GM23338 (cell line): ENCODE measurements at regions not wholly inside any gene's neighbourhood (a gene's known extent, or its start where the extent isn't known, plus 50 kb on each side); places are given as distances from the start of the nearest gene placed in this dataset.

Experiments used
- ATAC-seq: fragments of 200-7000 bp; cut with Tn5 transposase; 3 replicates; pipeline ENCODE4 v1.9.1; 2020
- DNase-seq: peaks from one replicate; pipeline ENCODE4 v3.0.0-alpha.2; 2015; ENCODE audit warnings: low spot score
- H2AFZ ChIP-seq: fragments of 200-600 bp; sonication (generic); 2 replicates; pipeline ENCODE4 v1.8.0; 2016; ENCODE audit warnings: antibody characterized with exemption, mild to moderate bottlenecking, moderate library complexity
- H3F3A ChIP-seq: fragments of 200-600 bp; sonication (generic); replicated peaks from 2 replicates; pipeline ENCODE4 v1.8.0; 2017; ENCODE audit warnings: antibody characterized with exemption, mixed run types, low read depth
- H3K27ac ChIP-seq: fragments of 200-600 bp; sonication (generic); 2 replicates; pipeline ENCODE4 v1.6.1; 2016; ENCODE audit warnings: low read depth
- H3K27me3 ChIP-seq: fragments of 200-600 bp; sonication (generic); 2 replicates; pipeline ENCODE4 v1.8.0; 2016; ENCODE audit warnings: mild to moderate bottlenecking, mixed run types, moderate library complexity; ENCODE audit not compliant: insufficient read depth
- H3K36me3 ChIP-seq: fragments of 200-600 bp; sonication (generic); 2 replicates; pipeline ENCODE4 v1.8.0; 2016; ENCODE audit warnings: mild to moderate bottlenecking; ENCODE audit not compliant: insufficient read depth
- H3K4me1 ChIP-seq: fragments of 200-600 bp; sonication (generic); 2 replicates; pipeline ENCODE4 v1.8.0; 2016; ENCODE audit warnings: mild to moderate bottlenecking, moderate library complexity; ENCODE audit not compliant: insufficient read depth
- H3K4me2 ChIP-seq: fragments of 200-600 bp; sonication (generic); 2 replicates; pipeline ENCODE4 v1.7.1; 2017; ENCODE audit warnings: mixed run types
- H3K4me3 ChIP-seq: fragments of 200-600 bp; sonication (generic); 2 replicates; pipeline ENCODE4 v1.6.1; 2016; ENCODE audit warnings: mixed run types
- H3K79me2 ChIP-seq: fragments of 200-600 bp; sonication (generic); replicated peaks from 2 replicates; pipeline ENCODE4 v1.8.0; 2017; ENCODE audit warnings: mild to moderate bottlenecking; ENCODE audit not compliant: insufficient read depth
- H3K9me2 ChIP-seq: fragments of 200-600 bp; sonication (generic); 2 replicates; pipeline ENCODE4 v1.8.0; 2017; ENCODE audit not compliant: insufficient read depth
- H4K20me1 ChIP-seq: fragments of 200-600 bp; sonication (generic); replicated peaks from 2 replicates; pipeline ENCODE4 v1.8.0; 2017; ENCODE audit warnings: mild to moderate bottlenecking; ENCODE audit not compliant: insufficient read depth
- H3K27ac Mint-ChIP-seq: 2 replicates; pipeline ENCODE4 v1.8.0; 2020; ENCODE audit warnings: inconsistent platforms, mild to moderate bottlenecking, moderate library complexity, mixed read lengths
- H3K27me3 Mint-ChIP-seq: 3 replicates; pipeline ENCODE4 v1.8.0; 2022; ENCODE audit warnings: low read depth, mild to moderate bottlenecking, moderate library complexity, mixed read lengths, inconsistent platforms; ENCODE audit not compliant: insufficient read depth, poor library complexity
- H3K36me3 Mint-ChIP-seq: 3 replicates; pipeline ENCODE4 v1.8.0; 2021; ENCODE audit warnings: low read depth, mild to moderate bottlenecking, inconsistent platforms, moderate library complexity, mixed read lengths
- H3K4me1 Mint-ChIP-seq: 3 replicates; pipeline ENCODE4 v1.8.0; 2020; ENCODE audit warnings: mild to moderate bottlenecking, inconsistent platforms, mixed read lengths
- H3K4me3 Mint-ChIP-seq: 3 replicates; pipeline ENCODE4 v1.8.0; 2021; ENCODE audit warnings: moderate library complexity, mild to moderate bottlenecking, inconsistent platforms, mixed read lengths
- H3K9me3 Mint-ChIP-seq: 3 replicates; pipeline ENCODE4 v1.8.0; 2020; ENCODE audit warnings: moderate library complexity, mild to moderate bottlenecking, inconsistent platforms, mixed read lengths
- CREB1 ChIP-seq: fragments of 250-450 bp; sonication (Bioruptor Pico); IDR thresholded peaks from 2 replicates; pipeline ENCODE4 v1.5.0; 2020; ENCODE audit warnings: low read depth, mild to moderate bottlenecking, moderate library complexity
- EZH2 ChIP-seq: fragments of 200-600 bp; sonication (generic); IDR thresholded peaks from one replicate; pipeline ENCODE4 v1.8.0; 2017; ENCODE audit warnings: antibody characterized with exemption, mild to moderate bottlenecking, low read depth; ENCODE audit not compliant: unreplicated experiment
- EZH2phosphoT487 ChIP-seq: fragments of 200-600 bp; sonication (generic); IDR thresholded peaks from one replicate; pipeline ENCODE4 v1.8.1; 2018; ENCODE audit warnings: antibody characterized with exemption; ENCODE audit not compliant: unreplicated experiment
- NANOG ChIP-seq: IDR thresholded peaks from 2 replicates; pipeline ENCODE4 v1.6.1; 2016; ENCODE audit warnings: antibody characterized with exemption, borderline replicate concordance
- POLR2AphosphoS5 ChIP-seq: IDR thresholded peaks from 2 replicates; pipeline ENCODE4 v1.6.1; 2016; ENCODE audit warnings: antibody characterized with exemption, low read depth
- STAT1 ChIP-seq: IDR thresholded peaks from one replicate; pipeline ENCODE4 v1.6.1; 2016; ENCODE audit warnings: antibody characterized with exemption; ENCODE audit not compliant: unreplicated experiment
- ZNF331 ChIP-seq: fragments of 250-450 bp; sonication (Bioruptor Pico); IDR thresholded peaks from 2 replicates; pipeline ENCODE4 v1.5.0; 2020; ENCODE audit warnings: low read depth, mild to moderate bottlenecking, moderate library complexity
- TF ChIP-seq, protein P1 (sequence below), 2 experiments: fragments of 200-600 bp in 1 of 2; sonication (generic) in 1 of 2; conservative IDR thresholded peaks; 2 replicates each; pipeline versions ENCODE4 v1.5.1 to v1.6.1; 2016 to 2017; ENCODE audit warnings: antibody characterized with exemption in 2 of 2, low read depth in 2 of 2, mild to moderate bottlenecking in 2 of 2, moderate library complexity in 1 of 2
- TF ChIP-seq, protein P2 (sequence below): IDR thresholded peaks from one replicate; pipeline ENCODE4 v1.6.1; 2018; ENCODE audit warnings: antibody characterized with exemption; ENCODE audit not compliant: unreplicated experiment
- TF ChIP-seq, protein P3 (sequence below): fragments of 250-450 bp; sonication (Bioruptor Pico); IDR thresholded peaks from 2 replicates; pipeline ENCODE4 v1.5.0; 2020; ENCODE audit warnings: mild to moderate bottlenecking, moderate library complexity

DNA sequence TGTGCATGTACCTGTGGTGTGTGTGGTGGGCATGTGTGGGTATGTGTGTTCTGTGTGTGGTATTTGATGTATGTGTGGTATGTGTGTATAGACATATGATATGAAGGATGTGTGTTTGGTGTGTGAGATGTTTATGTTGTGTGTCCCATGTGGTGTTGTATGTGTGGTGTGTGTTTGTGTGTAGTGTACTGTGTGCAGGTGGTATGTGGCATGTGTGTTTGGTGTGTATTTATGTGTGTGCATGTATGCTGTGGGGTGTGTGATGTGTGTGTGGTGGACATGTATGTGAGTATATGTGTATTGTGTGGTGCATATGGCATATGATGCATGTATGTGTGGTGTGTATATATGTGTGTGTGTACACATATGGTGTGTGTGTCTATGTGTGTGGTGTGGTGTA, 718.8 kb upstream of the SOX11 start:
- peaks cover 7% of the 10 kb centered on the region for H3K36me3 Mint-ChIP-seq
- Histone ChIP-seq H3K9me2 (no peaks in the 10 kb centered on the region), H3K36me3 (no peaks in the 10 kb centered on the region), H3K4me3 (no peak overlapping the region), H2AFZ (no peak overlapping the region), H4K20me1 (no peaks in the 10 kb centered on the region), H3K4me2 (no peak overlapping the region), H3K79me2 (no peaks in the 10 kb centered on the region), H3K4me1 (no peaks in the 10 kb centered on the region), H3F3A (no peaks in the 10 kb centered on the region), H3K27me3 (no peaks in the 10 kb centered on the region), H3K27ac (no peak overlapping the region)
- H3K9me3 Mint-ChIP-seq: peaks cover 59% of the 10 kb centered on the region
- no peaks in the 10 kb centered on the region for H3K27me3 Mint-ChIP-seq
- ATAC-seq (no peak), DNase-seq (no peak)
- no peak overlapping the region for H3K4me3 Mint-ChIP-seq
- H3K27ac Mint-ChIP-seq: no peak overlapping the region
- H3K4me1 Mint-ChIP-seq: no peaks in the 10 kb centered on the region
- TF ChIP-seq NANOG (no peak), EZH2 (no peak), STAT1 (no peak), POLR2AphosphoS5 (no peak), ZNF331 (CRISPR knock-in tag) (no peak)
- TF ChIP-seq, protein P1, sequence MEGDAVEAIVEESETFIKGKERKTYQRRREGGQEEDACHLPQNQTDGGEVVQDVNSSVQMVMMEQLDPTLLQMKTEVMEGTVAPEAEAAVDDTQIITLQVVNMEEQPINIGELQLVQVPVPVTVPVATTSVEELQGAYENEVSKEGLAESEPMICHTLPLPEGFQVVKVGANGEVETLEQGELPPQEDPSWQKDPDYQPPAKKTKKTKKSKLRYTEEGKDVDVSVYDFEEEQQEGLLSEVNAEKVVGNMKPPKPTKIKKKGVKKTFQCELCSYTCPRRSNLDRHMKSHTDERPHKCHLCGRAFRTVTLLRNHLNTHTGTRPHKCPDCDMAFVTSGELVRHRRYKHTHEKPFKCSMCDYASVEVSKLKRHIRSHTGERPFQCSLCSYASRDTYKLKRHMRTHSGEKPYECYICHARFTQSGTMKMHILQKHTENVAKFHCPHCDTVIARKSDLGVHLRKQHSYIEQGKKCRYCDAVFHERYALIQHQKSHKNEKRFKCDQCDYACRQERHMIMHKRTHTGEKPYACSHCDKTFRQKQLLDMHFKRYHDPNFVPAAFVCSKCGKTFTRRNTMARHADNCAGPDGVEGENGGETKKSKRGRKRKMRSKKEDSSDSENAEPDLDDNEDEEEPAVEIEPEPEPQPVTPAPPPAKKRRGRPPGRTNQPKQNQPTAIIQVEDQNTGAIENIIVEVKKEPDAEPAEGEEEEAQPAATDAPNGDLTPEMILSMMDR (conservative IDR thresholded peaks at IDR 0.05; ENCODE audit: low read depth in 2 of 2): no peak

DNA sequence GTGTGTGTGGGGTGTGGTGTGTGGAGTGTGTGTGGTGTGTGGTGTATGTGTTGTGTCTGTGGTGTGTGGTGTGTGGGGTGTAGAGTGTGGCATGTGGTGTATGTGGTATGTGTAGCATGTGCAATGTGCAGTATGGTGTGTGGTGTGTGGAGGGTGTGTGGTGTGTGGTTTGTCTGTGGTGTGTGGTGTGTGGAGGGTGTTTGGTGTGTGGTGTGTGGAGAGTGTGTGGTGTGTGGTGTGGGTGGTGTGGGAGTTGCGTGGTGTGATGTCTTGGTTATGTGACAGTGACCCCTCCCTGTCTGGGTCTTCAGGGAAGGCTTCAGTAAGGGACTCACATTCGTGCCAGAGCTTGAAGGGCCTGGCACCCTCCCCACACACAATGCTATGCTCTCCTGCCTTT, 718.2 kb upstream of the SOX11 start:
- Histone ChIP-seq H3K27me3 (no peaks in the 10 kb centered on the region), H3K4me1 (no peaks in the 10 kb centered on the region), H4K20me1 (no peaks in the 10 kb centered on the region), H3K9me2 (no peaks in the 10 kb centered on the region), H3K79me2 (no peaks in the 10 kb centered on the region), H3K36me3 (no peaks in the 10 kb centered on the region), H3K27ac (no peak overlapping the region), H3K4me2 (no peak overlapping the region), H3F3A (no peaks in the 10 kb centered on the region), H3K4me3 (no peak overlapping the region), H2AFZ (no peak overlapping the region)
- Mint-ChIP-seq H3K27me3 (no peaks in the 10 kb centered on the region), H3K36me3 (peaks cover 7% of the 10 kb centered on the region), H3K9me3 (peaks cover 59% of the 10 kb centered on the region), H3K4me1 (no peaks in the 10 kb centered on the region), H3K27ac (no peak overlapping the region), H3K4me3 (no peak overlapping the region)
- DNase-seq (no peak), ATAC-seq (no peak)
- TF ChIP-seq STAT1: no peak
- no peak for TF ChIP-seq POLR2AphosphoS5
- TF ChIP-seq CREB1 (CRISPR knock-in tag): no peak
- TF ChIP-seq, protein P2, sequence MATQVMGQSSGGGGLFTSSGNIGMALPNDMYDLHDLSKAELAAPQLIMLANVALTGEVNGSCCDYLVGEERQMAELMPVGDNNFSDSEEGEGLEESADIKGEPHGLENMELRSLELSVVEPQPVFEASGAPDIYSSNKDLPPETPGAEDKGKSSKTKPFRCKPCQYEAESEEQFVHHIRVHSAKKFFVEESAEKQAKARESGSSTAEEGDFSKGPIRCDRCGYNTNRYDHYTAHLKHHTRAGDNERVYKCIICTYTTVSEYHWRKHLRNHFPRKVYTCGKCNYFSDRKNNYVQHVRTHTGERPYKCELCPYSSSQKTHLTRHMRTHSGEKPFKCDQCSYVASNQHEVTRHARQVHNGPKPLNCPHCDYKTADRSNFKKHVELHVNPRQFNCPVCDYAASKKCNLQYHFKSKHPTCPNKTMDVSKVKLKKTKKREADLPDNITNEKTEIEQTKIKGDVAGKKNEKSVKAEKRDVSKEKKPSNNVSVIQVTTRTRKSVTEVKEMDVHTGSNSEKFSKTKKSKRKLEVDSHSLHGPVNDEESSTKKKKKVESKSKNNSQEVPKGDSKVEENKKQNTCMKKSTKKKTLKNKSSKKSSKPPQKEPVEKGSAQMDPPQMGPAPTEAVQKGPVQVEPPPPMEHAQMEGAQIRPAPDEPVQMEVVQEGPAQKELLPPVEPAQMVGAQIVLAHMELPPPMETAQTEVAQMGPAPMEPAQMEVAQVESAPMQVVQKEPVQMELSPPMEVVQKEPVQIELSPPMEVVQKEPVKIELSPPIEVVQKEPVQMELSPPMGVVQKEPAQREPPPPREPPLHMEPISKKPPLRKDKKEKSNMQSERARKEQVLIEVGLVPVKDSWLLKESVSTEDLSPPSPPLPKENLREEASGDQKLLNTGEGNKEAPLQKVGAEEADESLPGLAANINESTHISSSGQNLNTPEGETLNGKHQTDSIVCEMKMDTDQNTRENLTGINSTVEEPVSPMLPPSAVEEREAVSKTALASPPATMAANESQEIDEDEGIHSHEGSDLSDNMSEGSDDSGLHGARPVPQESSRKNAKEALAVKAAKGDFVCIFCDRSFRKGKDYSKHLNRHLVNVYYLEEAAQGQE: no peak
- TF ChIP-seq, protein P3, sequence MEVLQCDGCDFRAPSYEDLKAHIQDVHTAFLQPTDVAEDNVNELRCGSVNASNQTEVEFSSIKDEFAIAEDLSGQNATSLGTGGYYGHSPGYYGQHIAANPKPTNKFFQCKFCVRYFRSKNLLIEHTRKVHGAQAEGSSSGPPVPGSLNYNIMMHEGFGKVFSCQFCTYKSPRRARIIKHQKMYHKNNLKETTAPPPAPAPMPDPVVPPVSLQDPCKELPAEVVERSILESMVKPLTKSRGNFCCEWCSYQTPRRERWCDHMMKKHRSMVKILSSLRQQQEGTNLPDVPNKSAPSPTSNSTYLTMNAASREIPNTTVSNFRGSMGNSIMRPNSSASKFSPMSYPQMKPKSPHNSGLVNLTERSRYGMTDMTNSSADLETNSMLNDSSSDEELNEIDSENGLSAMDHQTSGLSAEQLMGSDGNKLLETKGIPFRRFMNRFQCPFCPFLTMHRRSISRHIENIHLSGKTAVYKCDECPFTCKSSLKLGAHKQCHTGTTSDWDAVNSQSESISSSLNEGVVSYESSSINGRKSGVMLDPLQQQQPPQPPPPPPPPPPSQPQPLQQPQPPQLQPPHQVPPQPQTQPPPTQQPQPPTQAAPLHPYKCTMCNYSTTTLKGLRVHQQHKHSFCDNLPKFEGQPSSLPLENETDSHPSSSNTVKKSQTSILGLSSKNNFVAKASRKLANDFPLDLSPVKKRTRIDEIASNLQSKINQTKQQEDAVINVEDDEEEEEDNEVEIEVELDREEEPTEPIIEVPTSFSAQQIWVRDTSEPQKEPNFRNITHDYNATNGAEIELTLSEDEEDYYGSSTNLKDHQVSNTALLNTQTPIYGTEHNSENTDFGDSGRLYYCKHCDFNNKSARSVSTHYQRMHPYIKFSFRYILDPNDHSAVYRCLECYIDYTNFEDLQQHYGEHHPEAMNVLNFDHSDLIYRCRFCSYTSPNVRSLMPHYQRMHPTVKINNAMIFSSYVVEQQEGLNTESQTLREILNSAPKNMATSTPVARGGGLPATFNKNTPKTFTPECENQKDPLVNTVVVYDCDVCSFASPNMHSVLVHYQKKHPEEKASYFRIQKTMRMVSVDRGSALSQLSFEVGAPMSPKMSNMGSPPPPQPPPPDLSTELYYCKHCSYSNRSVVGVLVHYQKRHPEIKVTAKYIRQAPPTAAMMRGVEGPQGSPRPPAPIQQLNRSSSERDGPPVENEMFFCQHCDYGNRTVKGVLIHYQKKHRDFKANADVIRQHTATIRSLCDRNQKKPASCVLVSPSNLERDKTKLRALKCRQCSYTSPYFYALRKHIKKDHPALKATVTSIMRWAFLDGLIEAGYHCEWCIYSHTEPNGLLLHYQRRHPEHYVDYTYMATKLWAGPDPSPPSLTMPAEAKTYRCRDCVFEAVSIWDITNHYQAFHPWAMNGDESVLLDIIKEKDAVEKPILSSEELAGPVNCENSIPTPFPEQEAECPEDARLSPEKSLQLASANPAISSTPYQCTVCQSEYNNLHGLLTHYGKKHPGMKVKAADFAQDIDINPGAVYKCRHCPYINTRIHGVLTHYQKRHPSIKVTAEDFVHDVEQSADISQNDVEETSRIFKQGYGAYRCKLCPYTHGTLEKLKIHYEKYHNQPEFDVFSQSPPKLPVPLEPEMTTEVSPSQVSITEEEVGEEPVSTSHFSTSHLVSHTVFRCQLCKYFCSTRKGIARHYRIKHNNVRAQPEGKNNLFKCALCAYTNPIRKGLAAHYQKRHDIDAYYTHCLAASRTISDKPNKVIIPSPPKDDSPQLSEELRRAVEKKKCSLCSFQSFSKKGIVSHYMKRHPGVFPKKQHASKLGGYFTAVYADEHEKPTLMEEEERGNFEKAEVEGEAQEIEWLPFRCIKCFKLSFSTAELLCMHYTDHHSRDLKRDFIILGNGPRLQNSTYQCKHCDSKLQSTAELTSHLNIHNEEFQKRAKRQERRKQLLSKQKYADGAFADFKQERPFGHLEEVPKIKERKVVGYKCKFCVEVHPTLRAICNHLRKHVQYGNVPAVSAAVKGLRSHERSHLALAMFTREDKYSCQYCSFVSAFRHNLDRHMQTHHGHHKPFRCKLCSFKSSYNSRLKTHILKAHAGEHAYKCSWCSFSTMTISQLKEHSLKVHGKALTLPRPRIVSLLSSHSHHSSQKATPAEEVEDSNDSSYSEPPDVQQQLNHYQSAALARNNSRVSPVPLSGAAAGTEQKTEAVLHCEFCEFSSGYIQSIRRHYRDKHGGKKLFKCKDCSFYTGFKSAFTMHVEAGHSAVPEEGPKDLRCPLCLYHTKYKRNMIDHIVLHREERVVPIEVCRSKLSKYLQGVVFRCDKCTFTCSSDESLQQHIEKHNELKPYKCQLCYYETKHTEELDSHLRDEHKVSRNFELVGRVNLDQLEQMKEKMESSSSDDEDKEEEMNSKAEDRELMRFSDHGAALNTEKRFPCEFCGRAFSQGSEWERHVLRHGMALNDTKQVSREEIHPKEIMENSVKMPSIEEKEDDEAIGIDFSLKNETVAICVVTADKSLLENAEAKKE (CRISPR knock-in tag): no peak
- TF ChIP-seq EZH2: no peak
- TF ChIP-seq EZH2phosphoT487: no peak
